Hematopoietic multipotent progenitor cell (in vitro differentiated cells): ENCODE measurements at regions not wholly inside any gene's neighbourhood (a gene's known extent, or its start where the extent isn't known, plus 50 kb on each side); places are given as distances from the start of the nearest gene placed in this dataset.

Source experiments
- DNase-seq, 3 donors: peaks; one replicate each; pipeline ENCODE4 v3.0.0-alpha.2; 2011 to 2015; ENCODE audit warnings: low read depth in 2 of 3, low spot score in 2 of 3

DNA sequence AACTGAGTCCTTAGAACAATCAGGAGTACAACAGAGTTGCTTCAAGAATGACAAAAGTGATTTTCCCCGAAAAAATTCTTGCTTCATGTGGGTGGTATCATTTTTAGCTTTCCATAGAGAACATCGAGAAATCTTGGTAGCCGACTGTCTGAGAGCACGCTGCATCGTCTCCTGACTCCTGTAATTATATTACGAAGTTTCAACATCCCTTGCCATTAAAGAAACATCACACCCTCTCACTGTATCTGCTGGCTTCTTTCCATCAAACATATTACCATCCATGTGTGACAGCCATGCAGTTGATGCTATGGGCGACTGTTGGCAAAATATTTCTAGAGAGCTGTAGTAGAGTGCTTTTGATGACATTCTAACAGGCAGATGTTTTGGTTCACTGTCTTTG, 311.2 kb downstream of the CMPK2 start:
- DNase-seq = no peak

DNA sequence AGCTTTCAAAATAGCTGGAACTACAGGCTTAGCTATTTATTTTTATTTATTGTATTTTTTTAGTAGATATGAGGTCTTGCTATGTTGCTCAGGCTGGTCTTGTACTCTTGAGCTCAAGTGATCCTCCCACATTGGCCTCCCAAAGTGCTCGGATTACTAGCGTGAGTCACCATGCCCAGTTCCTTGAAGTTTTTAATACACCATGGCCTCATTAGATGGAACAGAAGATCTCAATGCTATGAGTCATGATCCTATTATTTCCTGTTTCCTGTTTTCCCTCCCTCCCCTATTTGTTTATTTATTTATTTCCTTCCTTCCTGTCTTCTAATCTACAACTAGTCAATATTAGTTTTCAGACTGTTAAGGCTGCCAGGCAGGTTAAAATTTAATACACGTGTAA, 309.0 kb downstream of the CMPK2 start:
- no peak for DNase-seq

DNA sequence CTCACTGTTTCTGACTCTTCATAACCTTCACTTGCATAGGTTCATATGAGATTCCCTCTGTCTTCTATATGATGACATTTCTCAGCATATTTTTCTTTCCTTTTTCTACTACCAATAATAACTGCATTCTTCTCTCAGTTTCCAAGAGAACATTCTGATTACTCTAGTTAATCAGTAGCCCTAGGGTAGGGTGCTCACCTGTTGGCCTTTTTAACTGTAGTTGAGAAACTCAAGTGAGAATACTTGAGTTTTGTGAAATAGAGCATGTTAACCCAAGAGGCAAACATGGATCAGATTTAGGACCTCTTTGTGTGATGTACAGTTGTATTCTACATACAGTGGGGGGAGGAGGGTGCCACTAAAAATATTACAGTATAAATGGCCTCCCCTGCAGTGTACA, 308.0 kb downstream of the CMPK2 start:
- no peak for DNase-seq

DNA sequence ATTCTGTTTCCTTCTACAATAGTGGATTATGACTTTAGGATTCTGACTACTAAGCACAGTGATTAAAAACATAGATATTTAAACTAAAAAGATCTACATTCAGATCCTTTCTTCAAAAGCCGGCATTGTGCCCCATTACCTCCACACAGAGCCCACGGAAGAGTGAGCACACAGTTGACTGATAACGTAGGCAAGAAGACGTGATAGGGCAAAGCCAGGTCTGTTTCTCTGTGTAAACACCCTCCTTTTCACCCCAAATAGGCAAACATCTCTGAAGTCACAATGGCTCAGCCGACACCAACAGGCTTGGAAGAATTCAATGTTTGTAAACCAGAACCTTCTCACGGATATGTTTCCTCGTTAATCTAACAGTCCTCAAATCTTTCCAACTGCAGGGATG, 302.9 kb downstream of the CMPK2 start:
- DNase-seq = no peak

DNA sequence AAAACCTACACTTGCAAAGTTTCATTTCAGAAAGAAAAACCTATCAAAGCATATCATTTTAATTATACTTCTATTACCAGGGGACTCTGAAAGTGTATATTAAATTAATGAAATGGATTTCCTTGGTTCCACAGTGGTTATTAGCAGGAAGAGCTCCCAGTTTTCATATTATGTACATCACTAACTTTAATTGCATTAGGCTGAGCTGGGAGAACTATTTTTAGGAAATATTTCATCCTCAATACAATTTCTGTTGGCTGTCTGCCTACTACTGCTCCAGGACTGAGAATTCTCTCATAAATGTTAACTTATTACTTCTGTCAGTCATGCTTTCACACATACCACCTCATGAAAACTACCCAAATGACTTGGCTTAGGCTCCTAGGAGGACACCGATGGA, 301.4 kb downstream of the CMPK2 start:
- no peak for DNase-seq

DNA sequence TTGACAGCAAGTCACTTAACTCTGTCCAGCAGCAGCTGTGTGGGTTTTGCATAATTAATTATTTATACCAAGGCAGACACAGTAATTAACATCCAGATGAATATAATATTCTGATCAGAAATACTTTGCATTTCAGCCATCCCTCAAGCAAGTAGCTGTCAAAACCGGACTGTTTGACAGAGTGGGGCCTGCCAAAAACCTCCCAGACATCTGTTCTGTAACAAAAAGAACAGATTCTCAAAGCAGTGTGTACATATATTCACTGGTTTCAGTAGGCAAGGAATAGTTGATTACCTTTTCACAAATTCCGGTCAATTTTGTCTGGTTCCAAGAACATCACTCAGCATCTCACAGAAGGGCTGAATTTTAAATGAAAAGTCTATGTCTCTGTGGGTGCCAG, 291.6 kb downstream of the CMPK2 start:
- no peak for DNase-seq

DNA sequence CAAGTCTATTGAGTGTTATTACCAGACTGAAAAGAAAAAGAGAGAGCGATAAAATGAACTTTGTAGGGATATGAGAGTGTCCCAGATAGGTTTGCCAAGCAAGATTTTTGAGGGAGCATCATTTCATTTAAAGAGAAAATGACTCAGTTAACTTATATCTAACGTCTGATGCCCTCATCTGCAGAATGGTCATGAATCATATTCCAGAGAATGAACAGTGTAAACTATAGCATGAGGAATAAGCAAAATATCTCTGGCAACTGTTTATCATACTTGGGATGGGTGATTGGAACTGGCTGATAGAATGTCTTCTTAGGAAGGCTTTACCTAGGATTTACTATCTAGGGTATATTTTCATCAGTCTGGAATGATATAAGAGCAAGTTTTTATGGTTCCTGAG, 289.4 kb downstream of the CMPK2 start:
- no peak for DNase-seq

DNA sequence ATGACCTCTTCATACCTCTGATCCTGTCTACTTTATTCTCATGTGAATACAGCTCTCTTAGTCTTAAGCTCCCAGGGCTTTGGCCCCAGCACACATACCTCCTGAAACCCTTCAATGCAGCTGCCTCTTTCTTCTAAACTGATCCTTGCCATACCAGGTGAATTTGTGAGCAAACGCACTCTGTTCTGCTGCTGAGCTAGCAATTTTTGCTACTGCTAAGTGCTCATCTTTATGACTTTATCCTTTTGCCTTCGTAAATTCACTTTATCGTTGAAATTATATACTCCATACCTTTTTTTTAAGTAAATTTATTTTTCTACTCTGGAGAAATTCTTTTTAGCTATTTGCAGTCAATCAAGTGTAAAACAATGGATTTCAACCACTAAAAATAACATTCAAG, 287.7 kb downstream of the CMPK2 start:
- DNase-seq = no peak

DNA sequence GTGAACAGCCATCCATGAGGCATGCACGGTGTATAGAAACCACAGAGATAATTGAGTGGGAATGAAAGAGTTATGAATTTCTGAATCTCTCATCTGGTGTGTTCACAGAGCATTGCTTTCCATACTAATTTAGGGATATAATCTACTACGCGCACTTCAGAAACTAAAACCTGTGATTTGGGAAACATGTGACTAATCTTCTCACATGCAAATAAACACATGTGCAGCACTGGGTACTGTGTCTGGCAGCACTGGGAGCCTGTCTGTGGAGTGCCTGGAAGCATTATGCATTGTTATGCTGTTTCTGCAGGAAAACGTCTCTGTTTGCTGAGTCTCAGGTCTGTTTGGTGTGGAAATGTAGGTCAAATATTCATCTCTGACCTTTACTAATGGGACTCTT, 287.3 kb downstream of the CMPK2 start:
- no peak for DNase-seq

DNA sequence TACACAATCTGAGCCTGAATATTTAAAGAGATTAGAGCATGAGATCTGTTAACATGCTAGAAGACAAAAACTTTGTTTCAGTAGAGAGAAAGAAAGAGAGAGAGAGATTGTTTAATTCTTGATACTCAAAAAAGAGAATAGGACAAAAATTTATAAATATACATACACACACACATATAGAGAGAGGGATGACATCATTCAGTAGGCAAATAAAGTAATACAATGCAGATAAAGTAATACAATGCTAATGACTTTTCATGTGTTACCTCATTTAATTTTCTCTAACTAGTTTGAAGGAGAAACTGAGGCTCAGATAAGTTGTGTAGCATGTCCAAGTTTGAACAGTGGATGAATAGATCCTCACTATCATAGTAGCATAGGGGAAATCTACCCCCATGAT, 286.4 kb downstream of the CMPK2 start:
- no peak for DNase-seq

DNA sequence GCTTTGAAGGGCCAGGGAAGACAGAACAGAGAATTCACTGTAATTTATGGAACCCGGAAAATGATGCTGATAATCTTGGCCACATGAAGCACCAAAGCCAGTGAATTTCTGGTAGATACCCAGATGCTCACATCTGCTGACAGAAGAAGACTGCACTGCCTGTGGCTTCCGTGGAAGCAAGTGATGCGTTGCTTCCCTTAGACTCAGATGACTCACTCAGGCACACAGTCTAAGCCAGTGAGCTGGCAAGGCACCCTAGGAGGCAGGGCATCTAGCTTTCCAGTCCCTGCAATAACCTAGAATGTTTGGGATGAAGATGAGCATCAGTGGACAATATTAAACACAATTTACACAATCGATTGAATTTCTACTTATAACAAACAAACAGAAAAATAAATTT, 284.7 kb downstream of the CMPK2 start:
- DNase-seq = no peak

DNA sequence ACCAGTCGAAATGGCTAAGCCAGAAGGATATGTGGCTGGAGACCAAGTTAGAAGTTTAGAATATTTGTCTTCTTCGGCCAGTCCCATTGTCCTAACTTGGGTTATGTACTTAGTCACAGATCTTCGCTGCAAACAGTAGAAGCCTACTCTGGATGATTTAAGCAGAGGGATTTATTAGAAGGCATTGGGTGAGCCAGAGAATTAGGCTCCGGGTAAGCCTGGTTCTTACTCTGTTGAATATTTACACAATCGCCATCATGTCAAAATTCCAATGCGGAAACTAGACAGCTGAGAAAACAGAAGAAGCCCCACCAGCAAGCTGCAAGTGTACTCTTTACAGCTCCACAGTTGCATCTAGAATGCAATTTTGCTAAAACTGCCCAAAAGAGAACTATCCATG, 276.6 kb downstream of the CMPK2 start:
- no peak for DNase-seq

DNA sequence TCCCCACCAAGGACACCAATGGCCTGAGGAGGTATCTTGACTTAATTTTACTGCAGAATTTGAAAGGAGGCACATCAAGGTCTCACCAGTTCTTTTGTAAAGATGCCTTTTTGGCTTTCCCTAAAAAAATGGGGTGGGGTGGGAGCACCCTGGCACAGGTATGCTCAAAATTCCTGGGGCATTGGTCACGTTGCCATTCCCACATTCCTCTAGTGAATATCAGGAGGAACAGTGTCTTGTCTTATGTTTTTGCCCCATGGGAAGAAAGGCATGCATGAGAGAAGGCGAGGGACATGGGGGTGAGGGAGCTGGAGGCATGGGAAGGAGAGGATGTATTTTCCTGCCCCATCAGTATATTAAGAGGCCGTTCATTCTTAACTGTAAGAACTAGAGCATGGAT, 275.3 kb downstream of the CMPK2 start:
- no peak for DNase-seq

DNA sequence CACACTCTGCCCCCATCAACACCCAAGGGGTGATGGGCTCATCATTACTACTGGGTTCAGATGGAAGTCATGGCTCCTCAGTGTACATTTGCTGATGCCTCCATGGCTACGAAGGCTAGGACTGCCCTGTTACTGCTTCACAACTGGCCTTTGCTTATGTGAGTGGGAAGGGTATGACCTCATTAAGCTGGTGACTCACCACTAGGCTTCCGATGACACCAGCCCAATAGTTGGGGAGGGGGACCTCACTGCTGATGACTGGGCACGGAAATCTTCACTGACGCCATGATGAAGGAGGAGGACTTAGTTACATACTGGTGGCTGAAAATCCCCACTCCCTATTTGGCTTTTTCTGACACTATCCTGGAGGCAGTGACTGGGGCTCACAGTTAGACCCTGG, 263.2 kb downstream of the CMPK2 start:
- no peak for DNase-seq

DNA sequence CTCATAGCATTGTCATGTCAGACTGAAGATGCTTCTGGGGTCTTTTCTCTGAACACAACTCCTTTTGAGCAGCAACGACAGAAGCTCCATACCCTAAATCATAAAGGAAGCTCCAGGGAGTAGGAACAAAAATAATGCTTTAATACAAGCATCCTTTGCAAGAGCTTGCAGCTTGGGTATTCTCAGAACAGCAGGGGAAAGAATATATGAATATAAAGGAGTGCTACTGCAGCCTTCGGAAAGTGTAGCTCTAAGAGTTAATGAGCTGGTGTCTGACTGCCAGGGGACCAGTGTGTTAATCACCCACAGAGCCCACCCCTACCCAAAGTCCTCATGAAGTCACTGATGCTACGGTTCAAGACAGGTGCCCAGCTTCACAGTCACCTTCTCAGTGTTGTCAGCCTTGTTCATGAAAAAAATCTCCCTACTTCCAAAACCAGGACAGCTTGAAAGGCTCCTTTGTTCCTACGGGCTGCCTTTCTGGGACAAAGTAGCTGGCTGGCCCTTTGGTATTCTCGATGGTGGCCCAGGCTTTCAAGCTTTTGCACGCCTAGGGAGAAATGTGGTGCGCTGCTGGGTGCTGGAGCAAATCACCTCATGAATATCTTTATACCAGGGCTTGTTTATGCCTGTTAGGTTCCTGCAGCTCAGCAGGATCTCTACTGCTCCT, 259.7 kb downstream of the CMPK2 start:
- DNase-seq = no peak

DNA sequence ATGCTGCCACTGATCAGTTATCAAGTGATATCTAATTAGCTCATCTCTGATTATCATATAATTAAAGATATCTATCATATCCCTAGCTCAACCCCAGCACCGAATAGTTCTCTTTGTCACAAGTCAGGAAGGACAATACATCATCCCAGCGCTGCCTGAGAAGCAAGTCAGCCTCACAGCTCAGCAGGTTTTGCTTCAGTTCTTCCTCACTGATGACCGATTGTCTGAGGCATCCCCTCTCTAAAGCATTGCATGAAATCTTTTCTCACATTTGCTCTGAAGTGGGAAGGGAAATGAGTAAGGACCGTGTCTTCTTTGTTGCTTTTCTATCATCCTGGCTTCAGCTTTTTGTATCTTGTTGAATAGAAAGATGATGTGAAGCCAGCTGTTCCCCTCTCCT, 247.9 kb downstream of the CMPK2 start:
- DNase-seq = no peak

DNA sequence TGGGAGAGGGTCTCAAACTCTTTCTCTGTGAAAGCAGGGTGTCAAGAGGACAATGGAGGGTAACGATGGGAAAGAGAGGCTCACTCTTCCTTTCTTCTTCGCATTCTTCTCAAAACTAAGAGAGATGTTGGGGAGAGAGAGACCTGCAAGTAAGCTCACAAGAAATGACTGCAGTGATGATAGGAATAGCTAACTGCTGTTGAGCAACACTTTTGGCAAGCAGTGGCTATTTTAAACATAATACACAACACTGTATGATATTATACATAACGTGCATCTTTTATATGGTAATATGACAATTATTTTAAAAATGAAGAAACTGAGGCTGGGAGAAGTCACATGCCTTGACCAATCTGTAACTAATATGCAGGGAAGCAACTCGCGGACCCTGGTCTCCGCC, 247.5 kb downstream of the CMPK2 start:
- DNase-seq = no peak

DNA sequence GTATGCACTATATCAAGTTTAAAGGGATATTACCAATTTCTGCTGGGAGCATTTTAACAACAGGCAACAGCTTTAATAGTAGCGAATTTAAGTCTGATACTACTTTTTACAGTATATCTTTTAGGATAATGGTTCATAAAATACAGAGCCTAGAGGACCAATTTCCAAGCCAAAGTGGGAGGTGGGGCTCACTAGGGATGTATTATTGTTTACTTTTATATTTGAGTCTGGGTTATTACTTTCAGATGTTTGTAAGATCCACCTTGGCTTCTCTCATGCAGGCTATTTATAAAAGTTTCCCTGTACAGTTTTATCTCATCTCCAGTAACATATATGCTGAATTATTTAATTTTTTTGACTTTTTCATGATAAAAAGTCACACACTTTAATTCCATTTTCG, 242.0 kb downstream of the CMPK2 start:
- DNase-seq = no peak

DNA sequence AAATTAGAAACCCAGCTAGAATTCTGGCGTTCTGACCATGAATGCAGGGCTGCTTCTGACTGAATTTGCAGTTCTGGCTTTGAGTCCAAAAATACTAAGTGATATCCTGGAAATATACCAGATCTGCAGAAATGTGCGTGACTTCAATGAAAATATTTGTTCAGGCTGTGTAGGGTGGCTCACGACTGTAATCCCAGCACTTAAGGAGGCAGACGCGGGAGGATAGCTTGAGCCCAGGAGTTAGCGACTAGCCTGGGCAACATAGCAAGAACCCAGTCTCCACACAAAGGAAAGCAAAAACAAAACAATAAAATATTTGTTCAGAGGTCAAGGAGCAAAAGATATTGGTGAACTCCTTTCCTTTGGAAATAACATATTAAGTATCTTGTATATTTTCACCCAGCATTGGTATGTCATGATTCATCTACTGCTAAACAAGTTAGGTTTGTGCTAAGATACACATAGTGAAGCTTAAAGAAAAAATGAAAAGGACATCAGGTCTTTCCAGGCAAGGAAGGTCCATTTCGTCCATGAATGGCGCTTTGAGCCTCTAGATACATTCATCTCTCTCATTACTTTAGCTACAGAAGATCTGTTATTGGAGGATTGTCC, 239.2 kb downstream of the CMPK2 start:
- no peak for DNase-seq

DNA sequence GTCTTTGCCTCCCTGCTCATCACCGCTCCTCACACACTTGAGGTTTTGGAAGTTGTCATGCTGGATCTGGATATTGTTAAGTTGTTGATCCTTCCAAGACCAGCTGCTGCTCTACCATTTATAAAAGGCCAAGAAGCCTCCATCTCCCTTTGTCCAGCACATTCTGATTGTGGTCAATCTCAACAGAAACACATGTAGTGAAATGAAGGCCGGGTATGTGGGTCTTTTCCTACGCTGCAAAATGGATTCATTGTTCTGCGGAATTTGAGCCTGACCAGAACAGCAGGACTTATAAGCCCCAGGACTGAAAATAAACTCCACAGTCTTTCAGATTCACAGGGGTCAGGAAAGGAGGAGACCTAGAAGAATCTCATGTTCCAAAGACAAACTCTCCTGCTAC, 238.4 kb downstream of the CMPK2 start:
- no peak for DNase-seq

DNA sequence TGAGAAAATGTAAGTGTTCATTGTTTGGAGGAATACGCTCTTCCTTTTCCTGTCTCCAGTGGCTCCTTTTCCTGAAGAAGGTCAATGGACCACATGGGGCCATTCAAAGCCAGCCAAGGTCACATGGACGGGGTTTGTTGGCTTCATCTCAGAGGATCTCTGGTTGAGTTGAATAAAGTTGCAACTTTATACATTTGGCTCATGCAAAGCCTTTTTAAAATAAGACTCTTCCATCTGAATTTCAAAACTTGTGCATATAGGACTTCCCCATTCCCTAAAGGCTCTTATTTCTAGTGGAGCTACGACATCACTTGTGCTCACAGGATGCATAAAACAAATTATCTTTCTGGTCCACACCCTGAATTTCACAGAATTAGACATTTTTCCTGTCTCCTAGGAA, 235.5 kb downstream of the CMPK2 start:
- no peak for DNase-seq

DNA sequence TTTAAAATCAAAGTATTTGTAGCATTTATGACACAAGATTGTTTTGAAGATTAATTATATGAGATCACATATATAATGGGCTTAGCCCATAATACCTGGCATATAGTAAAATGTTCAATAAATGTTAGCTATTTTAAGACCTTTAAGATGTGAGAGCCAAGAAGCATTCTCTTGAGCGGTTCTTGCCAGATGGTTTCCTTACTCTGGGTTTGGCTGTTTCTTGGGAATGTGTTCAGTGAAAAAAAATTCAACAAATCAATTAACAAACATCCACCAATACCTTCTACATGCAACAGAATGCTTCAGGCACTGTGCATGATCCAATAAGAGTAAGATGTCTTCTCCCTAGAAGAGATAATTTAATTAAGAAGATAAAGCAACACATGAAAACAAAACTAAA, 230.4 kb downstream of the CMPK2 start:
- DNase-seq = no peak

DNA sequence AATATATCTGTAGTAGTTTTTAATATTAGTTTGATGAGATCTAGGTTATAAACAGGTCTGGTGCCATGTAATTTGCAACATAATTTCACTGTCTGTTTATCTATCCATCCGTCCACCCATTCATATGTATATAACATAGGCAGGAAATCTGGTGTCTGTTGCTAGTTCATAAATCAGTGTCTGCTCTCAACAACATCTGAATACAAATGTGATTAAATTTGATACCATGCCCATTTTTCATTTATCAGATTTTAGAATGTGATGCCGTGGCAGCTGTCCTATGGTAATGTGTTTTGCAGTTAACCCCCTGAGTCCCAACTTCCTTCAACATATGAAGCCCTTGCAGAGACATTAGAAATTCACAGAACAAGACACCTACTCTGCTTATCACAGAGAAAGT, 228.4 kb downstream of the CMPK2 start:
- no peak for DNase-seq
